ENCODE measurements at regions not wholly inside any gene's neighbourhood (a gene's known extent, or its start where the extent isn't known, plus 50 kb on each side); places are given as distances from the start of the nearest gene placed in this dataset. TPM values are rescaled to one million over a fixed set of nuclear protein-coding genes. Genes with fewer than 3 reads are reported as not detected.

GRCh38 chr4:44121210-44121609, 327.4 kb downstream of the KCTD8 start (continued):
- TF ChIP-seq, protein P1, sequence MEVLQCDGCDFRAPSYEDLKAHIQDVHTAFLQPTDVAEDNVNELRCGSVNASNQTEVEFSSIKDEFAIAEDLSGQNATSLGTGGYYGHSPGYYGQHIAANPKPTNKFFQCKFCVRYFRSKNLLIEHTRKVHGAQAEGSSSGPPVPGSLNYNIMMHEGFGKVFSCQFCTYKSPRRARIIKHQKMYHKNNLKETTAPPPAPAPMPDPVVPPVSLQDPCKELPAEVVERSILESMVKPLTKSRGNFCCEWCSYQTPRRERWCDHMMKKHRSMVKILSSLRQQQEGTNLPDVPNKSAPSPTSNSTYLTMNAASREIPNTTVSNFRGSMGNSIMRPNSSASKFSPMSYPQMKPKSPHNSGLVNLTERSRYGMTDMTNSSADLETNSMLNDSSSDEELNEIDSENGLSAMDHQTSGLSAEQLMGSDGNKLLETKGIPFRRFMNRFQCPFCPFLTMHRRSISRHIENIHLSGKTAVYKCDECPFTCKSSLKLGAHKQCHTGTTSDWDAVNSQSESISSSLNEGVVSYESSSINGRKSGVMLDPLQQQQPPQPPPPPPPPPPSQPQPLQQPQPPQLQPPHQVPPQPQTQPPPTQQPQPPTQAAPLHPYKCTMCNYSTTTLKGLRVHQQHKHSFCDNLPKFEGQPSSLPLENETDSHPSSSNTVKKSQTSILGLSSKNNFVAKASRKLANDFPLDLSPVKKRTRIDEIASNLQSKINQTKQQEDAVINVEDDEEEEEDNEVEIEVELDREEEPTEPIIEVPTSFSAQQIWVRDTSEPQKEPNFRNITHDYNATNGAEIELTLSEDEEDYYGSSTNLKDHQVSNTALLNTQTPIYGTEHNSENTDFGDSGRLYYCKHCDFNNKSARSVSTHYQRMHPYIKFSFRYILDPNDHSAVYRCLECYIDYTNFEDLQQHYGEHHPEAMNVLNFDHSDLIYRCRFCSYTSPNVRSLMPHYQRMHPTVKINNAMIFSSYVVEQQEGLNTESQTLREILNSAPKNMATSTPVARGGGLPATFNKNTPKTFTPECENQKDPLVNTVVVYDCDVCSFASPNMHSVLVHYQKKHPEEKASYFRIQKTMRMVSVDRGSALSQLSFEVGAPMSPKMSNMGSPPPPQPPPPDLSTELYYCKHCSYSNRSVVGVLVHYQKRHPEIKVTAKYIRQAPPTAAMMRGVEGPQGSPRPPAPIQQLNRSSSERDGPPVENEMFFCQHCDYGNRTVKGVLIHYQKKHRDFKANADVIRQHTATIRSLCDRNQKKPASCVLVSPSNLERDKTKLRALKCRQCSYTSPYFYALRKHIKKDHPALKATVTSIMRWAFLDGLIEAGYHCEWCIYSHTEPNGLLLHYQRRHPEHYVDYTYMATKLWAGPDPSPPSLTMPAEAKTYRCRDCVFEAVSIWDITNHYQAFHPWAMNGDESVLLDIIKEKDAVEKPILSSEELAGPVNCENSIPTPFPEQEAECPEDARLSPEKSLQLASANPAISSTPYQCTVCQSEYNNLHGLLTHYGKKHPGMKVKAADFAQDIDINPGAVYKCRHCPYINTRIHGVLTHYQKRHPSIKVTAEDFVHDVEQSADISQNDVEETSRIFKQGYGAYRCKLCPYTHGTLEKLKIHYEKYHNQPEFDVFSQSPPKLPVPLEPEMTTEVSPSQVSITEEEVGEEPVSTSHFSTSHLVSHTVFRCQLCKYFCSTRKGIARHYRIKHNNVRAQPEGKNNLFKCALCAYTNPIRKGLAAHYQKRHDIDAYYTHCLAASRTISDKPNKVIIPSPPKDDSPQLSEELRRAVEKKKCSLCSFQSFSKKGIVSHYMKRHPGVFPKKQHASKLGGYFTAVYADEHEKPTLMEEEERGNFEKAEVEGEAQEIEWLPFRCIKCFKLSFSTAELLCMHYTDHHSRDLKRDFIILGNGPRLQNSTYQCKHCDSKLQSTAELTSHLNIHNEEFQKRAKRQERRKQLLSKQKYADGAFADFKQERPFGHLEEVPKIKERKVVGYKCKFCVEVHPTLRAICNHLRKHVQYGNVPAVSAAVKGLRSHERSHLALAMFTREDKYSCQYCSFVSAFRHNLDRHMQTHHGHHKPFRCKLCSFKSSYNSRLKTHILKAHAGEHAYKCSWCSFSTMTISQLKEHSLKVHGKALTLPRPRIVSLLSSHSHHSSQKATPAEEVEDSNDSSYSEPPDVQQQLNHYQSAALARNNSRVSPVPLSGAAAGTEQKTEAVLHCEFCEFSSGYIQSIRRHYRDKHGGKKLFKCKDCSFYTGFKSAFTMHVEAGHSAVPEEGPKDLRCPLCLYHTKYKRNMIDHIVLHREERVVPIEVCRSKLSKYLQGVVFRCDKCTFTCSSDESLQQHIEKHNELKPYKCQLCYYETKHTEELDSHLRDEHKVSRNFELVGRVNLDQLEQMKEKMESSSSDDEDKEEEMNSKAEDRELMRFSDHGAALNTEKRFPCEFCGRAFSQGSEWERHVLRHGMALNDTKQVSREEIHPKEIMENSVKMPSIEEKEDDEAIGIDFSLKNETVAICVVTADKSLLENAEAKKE (CRISPR knock-in tag; IDR thresholded peaks at IDR 0.05), result no peak
- no peak for TF ChIP-seq REST (IDR thresholded peaks at IDR 0.05; ENCODE audit: unreplicated experiment)

Small RNA genes in the stretch of these regions (small RNA-seq; reads per million reads assigned to genes)
- gene AC098590.2 (ENCODE audit: low replicate concordance) (not detected), gene RN7SL193P (ENCODE audit: low replicate concordance) (not detected)

All from GM23338 (cell line).